HG03439 (cell line): ENCODE measurements at regions not wholly inside any gene's neighbourhood (a gene's known extent, or its start where the extent isn't known, plus 50 kb on each side); places are given as distances from the start of the nearest gene placed in this dataset.
"Not testable (repeated sequence)": the region's sequence is repeated elsewhere in the genome, so short reads cannot be mapped to it uniquely, and the experiment has no call there.

Source experiments
- ATAC-seq: cut with Tn5 transposase; IDR thresholded peaks from one replicate; pipeline ENCODE4 v1.9.1; 2021; ENCODE audit warnings: mild to moderate bottlenecking, moderate library complexity; ENCODE audit not compliant: unreplicated experiment

DNA sequence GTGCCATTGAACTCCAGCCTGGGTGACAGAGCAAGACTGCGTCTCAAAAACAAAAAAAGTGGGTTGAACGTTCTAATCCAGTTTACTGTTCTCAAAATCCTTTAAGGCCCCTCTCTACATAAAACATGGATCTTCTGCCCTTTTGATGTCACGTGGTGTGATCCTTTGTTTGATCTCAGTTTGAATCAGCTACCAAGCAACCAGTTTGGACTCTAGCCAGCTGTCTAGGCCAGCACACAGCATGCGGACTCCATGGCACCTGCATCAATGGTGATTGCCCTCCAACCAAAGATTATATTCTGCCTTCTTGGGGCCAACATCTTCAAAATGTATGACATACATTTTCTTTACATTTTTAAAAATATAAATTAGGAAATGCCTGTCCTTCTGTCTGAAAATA, 365.4 kb downstream of the NDFIP2 start:
- no peak for ATAC-seq

DNA sequence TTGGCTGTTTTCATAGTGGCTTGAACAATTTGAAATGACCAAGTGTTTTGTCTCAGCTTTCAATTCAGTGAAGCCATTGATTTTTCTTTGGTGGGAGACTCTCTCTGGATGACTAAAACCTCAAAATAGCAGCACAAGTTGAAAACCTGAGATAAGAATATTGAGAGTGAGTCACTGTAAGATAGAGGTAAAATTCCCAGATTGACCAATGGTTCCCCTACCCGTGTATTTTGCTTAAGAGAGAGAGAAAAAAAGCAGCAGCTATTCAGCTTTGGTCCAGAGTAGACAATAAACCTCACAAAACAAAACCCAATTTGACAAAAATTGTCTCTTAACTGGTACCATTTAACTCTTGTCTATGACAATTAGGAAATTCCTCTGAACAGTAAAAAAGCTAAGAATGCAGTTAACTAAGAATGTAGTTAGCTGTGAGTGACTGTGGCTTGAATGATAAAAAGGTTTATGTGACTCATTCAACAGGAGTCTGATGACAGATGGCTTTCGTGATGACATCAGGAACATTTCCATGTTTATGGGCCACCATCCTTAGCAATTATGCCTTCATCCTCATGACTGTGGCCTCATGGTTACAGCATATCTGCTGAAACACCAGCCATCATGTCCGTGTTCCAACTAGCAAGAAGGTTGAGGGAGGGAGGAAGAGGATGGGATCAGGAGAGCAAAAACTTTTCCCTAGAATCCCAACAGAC, 356.9 kb downstream of the NDFIP2 start:
- no peak for ATAC-seq

DNA sequence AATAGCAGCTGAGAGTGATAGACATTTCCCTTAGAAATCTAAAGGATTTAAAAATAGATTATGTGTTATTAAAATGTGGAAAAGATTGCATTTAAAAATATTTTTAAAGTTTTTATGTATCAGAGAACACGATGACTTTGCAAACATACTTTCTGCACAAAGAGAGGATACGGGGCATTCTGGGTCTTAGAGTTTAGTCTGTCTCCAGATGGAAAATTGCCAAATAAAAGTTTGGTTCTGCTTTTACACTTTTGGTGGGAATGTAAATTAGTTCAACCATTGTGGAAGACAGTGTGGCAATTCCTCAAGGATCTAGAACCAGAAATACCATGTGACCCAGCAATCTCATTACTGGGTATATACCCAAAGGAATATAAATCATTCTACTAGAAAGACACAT, 355.2 kb downstream of the NDFIP2 start:
- not testable (repeated sequence) for ATAC-seq

DNA sequence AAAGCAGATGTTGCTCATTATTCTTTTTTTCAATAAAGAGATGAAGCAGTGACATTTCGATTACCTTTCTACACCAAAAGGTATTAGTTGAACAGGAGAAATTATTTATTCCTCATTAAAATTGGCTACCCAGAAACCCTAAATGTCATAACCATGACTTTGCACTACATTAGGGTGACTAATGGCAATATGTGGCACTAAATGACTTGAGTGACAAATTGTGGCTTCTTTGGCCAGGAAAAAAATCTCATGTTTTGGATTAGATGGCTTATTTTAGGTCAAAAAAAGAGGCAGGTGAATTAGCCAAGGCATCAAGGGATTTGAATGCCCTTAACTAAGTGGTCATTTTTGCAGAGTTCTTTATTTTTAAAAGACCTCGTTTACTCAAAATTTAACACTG, 353.9 kb downstream of the NDFIP2 start:
- no peak for ATAC-seq

DNA sequence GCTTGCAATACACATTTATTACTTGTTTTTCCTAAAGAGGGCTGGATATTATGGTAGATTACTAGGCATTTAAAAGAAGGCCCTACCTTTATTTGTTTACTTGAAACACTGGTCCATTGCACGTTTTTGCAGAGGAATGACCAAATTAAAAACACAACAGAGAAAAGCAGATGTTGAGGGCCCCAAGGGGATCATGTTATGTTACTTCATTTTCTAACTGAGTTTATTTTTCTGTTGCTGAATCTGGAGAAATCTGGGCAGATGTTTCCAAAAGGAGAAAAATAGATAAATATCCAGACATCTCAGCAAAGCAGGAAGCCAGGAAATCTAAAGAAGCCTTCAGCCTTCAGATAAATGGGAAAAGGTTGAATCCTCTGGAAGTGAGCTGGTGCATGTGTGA, 353.0 kb downstream of the NDFIP2 start:
- no peak for ATAC-seq

DNA sequence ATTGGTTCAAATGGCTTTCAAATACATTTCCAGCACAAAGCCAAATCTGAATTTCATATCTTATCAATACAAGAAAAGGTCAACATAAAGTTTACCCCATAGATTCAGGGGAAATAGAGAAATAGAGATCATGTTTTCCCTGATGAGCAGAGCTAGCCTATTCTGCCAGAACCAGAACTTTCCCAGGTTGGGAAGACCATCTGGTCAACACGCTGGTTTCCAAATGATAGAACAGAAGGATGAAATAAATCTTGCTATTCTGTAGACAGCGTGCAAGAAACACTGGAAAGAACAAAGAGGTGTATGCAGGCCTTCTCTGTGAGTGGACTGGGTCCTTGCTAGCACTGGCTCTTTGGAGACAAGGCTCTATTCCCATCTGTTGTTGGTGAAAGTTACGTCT, 350.6 kb downstream of the NDFIP2 start:
- no peak for ATAC-seq

DNA sequence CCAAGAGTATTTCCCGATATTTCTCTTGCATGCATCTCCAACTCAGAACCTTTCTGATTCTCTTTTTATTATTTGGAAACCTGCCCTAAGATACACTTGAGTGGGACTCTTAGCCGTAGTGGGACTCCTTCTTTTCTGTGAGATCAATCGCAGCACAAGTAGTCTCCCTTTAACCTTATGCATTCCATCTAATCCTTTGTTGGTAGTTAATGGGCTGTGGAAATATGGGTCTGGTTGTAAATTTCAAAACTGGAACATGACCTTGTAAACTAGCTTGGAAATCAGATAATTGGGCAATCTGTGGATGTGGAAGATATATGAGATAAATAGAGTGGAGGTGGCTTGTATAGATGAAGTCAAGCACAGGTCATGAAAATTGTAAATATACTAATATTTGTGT, 350.0 kb downstream of the NDFIP2 start:
- no peak for ATAC-seq

DNA sequence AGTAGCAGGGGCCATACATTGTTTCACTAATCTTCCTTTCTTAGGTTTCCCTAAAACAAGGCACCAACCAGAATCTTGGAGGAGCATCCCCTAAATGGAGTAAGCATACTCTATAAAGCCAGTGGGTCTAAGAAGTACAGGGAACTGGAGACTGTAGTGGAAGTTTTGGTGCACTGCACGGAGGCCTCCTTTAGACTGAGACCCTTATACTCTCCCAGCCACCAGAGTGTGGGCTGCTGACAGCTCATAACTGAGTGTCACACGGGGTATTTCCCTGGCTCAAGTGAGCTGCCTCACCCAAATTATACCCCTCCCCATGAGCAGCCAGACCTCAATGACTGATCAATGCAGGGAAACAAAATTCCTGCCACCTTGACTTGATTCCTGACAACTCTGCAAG, 349.5 kb downstream of the NDFIP2 start:
- ATAC-seq = no peak

DNA sequence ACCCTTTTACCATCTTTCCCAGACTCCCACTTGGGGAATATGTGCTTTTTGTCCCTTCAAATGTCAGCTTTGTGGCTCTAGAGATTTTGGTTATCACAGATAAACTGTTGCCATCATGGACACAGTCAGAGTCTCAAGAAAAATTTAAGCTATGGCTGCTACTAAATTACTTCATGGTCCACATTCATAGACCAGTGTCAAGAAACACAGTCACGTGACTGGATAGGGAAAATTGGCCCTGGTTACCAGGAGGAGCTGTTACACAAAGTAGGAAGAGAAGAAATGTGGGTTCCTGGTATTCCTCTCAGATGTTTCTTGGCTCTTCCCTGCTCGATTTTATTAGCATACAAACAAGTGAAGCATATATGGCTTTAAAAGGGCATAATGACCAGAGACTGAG, 348.9 kb downstream of the NDFIP2 start:
- no peak for ATAC-seq

DNA sequence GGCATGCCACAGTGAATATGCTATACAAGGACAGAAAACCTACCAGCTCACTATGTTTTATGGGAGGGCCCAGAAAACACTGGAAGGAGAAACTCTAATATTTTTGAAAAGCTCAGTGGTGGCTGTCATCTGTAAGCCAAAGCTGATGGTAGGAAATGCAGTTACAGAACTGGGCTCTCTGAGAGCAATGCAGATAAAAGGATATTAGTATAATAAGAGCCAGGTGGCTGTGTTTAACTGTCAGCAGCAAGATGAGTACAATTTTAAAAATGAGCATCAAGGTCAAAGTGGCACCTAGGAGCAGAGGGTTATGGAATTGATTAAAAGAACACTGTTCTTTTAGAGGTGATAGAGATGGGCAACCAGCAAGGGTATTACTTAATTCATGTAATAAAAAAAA, 345.0 kb downstream of the NDFIP2 start:
- ATAC-seq = no peak

DNA sequence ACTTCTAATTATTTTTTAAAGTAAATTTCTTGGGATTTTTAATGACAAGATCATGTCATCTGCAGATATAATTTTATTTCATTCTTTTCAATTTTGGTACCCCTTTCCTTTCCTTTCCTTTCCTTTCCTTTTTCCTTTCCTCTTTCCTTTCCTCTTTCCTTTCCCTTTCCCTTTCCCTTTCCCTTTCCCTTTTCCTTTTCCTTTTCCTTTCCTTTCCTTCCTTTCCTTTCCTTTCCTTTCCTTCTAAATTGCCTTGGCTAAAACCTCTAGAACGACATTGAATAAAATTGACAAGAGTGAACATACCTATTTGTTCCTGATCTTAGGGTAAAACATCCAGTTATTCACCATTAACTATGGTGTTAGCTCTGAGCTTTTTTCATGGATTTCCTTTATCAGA, 334.1 kb downstream of the NDFIP2 start:
- ATAC-seq = no peak

DNA sequence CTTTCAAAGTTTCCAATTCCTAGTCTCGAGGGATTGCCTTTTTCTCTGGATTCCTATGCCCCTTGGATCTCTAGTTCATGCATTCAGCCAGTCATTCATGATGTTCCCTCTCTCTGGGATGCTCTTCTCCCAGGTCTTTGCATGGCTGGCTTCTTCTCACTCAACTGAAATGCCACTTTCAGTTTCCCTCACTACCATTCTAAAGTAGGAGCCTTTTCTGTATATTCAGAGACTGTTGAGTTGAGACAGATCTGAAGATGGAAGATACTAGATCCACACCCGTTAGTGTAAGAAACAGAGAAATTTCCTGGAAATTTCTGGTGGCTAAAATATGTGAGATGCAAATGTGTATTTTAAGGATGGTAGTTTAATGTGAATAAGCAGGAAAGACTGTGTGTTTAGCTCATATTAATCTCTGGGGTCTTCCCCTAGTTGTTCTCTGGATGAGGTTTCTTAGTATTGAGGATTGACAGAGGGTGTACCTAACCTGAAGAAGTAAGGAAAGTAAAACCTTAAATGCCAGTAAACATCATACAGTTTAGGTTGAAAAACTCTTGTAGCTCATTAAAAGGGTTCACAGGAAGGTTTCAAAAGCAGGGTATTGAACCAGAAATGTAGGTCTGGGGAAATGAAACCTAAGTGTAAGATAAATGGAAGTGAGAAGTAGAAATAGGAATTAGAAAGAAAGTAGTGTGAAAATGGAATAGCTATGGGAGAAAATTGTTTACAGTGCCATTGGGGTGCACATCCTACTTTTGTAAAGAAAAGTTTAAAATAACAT, 331.3 kb downstream of the NDFIP2 start:
- peak; percentile 40 for ATAC-seq

DNA sequence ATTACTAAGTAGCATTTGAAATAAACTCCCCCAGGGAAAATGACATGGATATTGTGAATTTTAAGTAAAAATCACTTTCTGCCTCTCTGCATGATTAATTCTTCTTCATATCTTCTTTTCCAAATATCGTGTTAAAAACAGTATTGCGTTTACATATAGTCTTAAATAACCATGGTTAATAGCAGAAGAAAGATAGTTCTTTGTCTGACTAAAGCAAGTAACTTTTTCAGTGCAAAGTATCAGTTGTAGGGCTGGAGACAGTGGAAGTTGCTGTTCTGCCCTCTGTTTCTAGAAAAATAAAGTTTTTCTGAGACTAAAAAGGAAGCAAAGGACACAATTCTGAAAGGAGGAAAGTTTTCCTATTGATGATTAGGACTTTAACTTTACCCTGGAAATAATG, 330.2 kb downstream of the NDFIP2 start:
- no peak for ATAC-seq

DNA sequence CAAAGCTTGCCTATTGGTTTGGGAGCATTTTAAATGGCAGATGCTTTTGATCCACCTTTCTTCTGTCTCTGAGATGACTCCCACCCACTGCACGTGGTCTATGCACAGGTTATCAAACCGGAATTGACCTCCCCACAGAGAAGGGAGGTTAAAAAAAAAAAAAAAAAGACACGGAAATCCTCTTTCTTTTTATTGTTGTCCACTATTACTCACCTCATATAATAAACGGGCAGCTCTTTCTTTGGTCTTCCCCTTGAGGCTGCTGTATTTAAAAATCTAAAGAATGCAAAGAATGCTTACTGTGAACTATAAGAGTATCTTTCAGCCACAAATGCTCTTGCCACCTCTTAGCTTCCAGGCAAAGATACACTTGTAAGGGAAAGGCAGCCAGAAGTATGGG, 329.7 kb downstream of the NDFIP2 start:
- no peak for ATAC-seq

DNA sequence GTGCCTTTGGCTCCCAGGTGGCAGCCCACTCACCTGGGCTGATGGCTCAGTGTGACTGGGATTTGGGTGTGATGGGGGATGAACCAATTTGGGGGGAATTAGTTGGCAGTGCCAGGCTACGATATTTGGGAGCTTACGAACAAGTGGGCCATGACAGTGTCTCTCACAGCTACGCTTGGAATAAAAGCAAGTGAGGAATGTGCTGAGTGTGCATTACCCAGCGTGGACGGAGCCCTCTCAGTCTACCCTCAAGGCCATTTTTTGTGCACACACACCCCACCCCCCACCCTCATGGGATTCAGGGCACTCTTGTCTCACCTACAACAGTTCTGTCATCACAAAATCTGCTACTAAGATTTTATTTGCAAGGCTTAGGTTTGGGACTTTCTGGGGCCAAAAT, 329.1 kb downstream of the NDFIP2 start:
- no peak for ATAC-seq

DNA sequence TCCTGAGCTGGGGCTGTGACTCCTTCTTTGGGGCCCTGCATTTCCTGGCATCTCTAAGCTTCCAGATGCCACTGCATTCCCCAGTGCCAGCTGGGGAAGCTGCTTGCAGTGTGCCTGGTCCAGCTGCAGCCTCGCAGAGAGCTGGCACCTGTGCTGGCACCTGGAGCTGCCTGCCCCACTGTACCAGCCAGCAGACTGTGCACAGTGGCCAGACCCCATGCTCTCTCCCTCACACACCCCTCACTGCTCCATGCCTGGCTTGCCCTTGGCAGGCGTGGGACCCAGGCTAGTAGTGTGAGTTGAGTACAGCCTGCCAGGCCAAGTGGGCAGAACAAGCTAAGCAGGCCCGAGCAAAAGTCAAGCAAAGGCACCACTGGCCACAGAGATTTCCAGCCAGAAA, 327.5 kb downstream of the NDFIP2 start:
- no peak for ATAC-seq

DNA sequence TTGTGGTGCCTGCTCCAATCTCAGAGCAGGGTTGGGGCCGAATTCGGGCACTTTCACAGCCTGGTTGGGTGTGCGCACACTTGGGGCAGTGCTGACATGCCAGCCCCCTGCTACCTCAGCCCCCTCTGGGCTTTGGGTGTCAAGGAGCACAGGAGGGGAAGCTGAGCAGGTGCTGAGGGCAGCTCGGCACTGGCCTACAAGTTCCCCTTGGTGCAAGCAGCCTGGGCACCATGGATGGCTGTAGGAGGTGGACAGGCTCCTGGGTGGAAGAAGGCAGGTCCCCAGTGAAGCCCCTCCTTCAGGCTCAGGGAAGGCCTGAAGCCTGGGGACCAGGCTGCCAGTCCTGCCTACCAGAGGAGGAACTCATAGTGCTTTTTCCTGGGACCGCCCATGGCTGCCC, 326.6 kb downstream of the NDFIP2 start:
- ATAC-seq = no peak

DNA sequence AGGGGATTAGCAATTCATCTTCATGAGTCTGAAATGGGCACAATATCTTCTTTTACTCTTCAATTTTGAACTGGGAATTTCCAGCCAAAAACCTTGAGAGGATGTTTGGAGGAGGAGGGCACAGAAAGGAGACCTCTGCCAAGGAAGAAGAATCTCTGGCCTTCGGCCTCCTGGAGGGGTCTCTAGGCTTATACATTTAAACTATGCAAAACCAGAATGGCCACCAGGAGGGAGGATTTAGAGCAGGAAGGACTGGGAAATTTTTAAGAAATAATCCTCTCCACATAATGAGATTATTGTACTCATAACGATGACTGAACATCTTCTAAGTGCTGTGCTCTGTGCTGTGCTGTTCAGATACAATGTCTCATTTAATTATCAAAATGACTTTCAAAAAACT, 325.9 kb downstream of the NDFIP2 start:
- no peak for ATAC-seq

DNA sequence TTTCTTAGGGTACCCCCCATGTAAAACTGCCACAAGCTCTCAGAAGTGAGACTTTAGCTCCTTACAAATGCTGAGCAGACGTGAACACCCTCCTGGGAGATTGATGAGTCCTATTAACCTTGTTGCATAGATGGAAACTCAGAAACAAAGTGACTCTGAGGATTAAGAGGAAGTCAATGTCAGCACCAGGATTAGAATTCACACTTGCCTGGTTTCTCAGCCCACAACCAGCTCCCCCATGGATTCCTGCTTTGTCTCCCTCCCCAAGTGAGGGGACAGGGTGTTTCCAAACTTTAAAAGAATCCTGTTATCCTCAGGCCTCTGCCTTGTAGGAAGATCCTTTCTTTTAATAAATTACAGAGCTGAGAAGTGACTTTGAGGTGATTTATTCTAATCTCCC, 324.4 kb downstream of the NDFIP2 start:
- no peak for ATAC-seq

DNA sequence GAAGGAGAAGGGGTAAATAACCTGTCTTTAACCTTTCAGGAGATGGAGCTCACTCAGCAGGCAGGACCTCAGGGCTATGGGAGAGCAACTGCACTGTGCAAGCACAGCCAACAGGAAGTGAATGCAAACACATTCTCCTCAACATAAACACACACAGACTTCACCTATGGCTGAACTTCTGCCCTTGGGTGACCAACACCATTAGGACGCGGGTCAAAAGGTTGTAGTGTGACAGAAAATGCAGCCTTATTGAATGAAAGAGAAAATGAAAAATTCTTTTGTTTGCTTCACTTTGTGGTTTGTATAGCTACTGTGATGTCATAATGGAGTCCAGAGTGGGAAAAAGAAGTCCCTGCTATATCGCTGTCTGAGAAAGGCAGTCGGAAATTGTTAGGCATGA, 323.0 kb downstream of the NDFIP2 start:
- ATAC-seq = no peak

DNA sequence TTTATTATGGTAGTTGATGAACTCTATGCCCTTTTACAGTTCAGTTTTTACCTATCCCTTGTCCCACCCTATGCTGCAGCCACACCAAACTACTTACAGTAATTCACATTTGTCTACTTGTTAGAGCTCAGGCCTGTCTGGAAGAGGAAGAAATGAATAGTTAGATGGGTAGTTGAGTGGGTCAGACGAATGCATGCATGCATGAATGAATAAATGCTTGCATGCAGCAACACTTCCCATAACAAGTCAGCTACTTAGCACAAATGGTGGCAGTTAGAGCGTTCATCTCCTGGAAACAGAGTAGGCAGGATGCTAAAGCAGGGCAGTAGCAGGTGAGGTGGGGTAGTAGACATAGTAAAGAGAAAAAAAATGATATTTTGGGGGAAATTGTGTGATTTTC, 322.3 kb downstream of the NDFIP2 start:
- ATAC-seq = no peak

DNA sequence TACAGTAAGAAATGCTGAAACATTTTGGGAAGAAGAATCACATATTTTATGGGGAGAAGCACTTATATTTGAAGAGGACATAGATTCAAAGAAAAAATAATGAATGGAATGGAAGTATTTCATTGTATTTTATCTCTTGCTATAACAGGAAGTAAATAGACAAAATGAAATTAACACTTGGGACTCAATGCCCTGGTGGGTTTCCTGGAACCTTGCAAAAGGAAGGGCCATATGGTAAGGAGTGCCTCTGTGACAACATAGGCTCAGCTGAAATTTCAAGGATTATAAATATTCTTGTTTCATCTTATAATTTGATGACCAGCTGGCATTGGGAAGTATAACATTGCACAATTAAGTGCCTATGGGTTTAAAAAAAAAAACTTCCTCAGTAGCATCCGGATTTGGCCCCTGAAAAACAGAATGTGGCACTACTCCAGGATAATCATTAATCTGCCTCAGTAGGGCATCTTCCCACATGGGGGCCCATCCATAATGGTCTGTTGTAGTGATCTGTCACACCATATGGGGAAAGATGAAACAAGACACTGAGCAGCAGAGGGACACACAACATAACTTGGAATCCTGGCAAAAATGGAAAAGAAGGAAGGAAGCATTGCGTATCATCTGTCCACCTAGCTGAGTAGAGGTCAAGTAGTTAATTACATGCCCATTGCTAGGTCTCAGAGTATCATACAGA, 321.6 kb downstream of the NDFIP2 start:
- no peak for ATAC-seq
